ENCODE measurements at regions not wholly inside any gene's neighbourhood (a gene's known extent, or its start where the extent isn't known, plus 50 kb on each side); places are given as distances from the start of the nearest gene placed in this dataset.
A peak's percentile ranks its signal among the peaks of the same experiment; 100 is the strongest.

- 70 to 83% methylated on average over 4 of the region's 4 CpGs for WGBS, 2 donors
- intact Hi-C loops (cut with DNase I), result no loop called here
- H3K27ac ChIP-seq, result no peak overlapping the region
- H3K9me3 ChIP-seq, result no peaks in the 10 kb centered on the region
- H3K4me1 ChIP-seq, result no peaks in the 10 kb centered on the region
- DNase-seq, result no peak
- no peaks in the 10 kb centered on the region for H3K27me3 ChIP-seq
- H3K36me3 ChIP-seq, result no peaks in the 10 kb centered on the region
- TF ChIP-seq EP300 (IDR thresholded peaks at IDR 0.05) (no peak), CTCF (IDR thresholded peaks at IDR 0.05) (no peak), POLR2A (IDR thresholded peaks at IDR 0.05) (no peak), POLR2AphosphoS5 (IDR thresholded peaks at IDR 0.05) (no peak)
- no peak overlapping the region for H3K4me3 ChIP-seq
Observed at GRCh38 chr1:222096883-222097282, 355.0 kb upstream of the DUSP10 start.

- DNase-seq, result no peak
- Histone ChIP-seq H3K36me3 (no peaks in the 10 kb centered on the region), H3K9me3 (no peaks in the 10 kb centered on the region), H3K27ac (no peak overlapping the region), H3K4me1 (no peaks in the 10 kb centered on the region), H3K4me3 (no peak overlapping the region), H3K27me3 (no peaks in the 10 kb centered on the region)
- intact Hi-C loops (cut with DNase I), result no loop called here
- 89 to 93% methylated on average over 1 of the region's 1 CpG for WGBS, 2 donors
- TF ChIP-seq EP300 (IDR thresholded peaks at IDR 0.05) (no peak), CTCF (IDR thresholded peaks at IDR 0.05) (no peak), POLR2AphosphoS5 (IDR thresholded peaks at IDR 0.05) (no peak), POLR2A (IDR thresholded peaks at IDR 0.05) (no peak)
Observed at GRCh38 chr1:222096476-222096772, 354.5 kb upstream of the DUSP10 start.

GRCh38 chr1:222095606-222096475, 354.0 kb upstream of the DUSP10 start:
- Histone ChIP-seq H3K27me3 (no peaks in the 10 kb centered on the region), H3K4me1 (no peaks in the 10 kb centered on the region), H3K27ac (no peak overlapping the region), H3K36me3 (no peaks in the 10 kb centered on the region), H3K4me3 (no peak overlapping the region), H3K9me3 (no peaks in the 10 kb centered on the region)
- WGBS, 2 donors, result 53 to 54% methylated on average over 11 of the region's 11 CpGs
- no peak for DNase-seq
- TF ChIP-seq EP300 (IDR thresholded peaks at IDR 0.05) (no peak), POLR2A (IDR thresholded peaks at IDR 0.05) (no peak), CTCF (IDR thresholded peaks at IDR 0.05) (peak in 3 of 4 experiments; percentile 31 to 57 (median 45)), POLR2AphosphoS5 (IDR thresholded peaks at IDR 0.05) (no peak)
- intact Hi-C loops (cut with DNase I), result no loop called here

- 71 to 86% methylated on average over 4 of the region's 4 CpGs for WGBS, 2 donors
- Histone ChIP-seq H3K27me3 (no peaks in the 10 kb centered on the region), H3K36me3 (no peaks in the 10 kb centered on the region), H3K27ac (no peak overlapping the region), H3K4me3 (no peak overlapping the region), H3K4me1 (peaks cover 0 to 13% (median 0%) of the 10 kb centered on the region in 4 donors), H3K9me3 (no peaks in the 10 kb centered on the region)
- no peak for TF ChIP-seq CTCF (IDR thresholded peaks at IDR 0.05)
- TF ChIP-seq EP300 (IDR thresholded peaks at IDR 0.05), result no peak
- TF ChIP-seq POLR2A (IDR thresholded peaks at IDR 0.05), result no peak
- TF ChIP-seq POLR2AphosphoS5 (IDR thresholded peaks at IDR 0.05), result no peak
- intact Hi-C loops (cut with DNase I), result no loop called here
- no peak for DNase-seq
Observed at GRCh38 chr1:222093518-222093917, 351.6 kb upstream of the DUSP10 start.

- H3K27ac ChIP-seq, result no peak overlapping the region
- H3K36me3 ChIP-seq, result no peaks in the 10 kb centered on the region
- WGBS, 2 donors, result 75 to 84% methylated on average over 4 of the region's 4 CpGs
- H3K4me1 ChIP-seq, result peaks cover 0 to 13% (median 0%) of the 10 kb centered on the region in 4 donors
- H3K27me3 ChIP-seq, result no peaks in the 10 kb centered on the region
- no peak overlapping the region for H3K4me3 ChIP-seq
- no peaks in the 10 kb centered on the region for H3K9me3 ChIP-seq
- intact Hi-C loops (cut with DNase I), result no loop called here
- DNase-seq, result no peak
- no peak for TF ChIP-seq EP300 (IDR thresholded peaks at IDR 0.05)
- TF ChIP-seq POLR2A (IDR thresholded peaks at IDR 0.05), result no peak
- TF ChIP-seq CTCF (IDR thresholded peaks at IDR 0.05), result no peak
- TF ChIP-seq POLR2AphosphoS5 (IDR thresholded peaks at IDR 0.05), result no peak
Observed at GRCh38 chr1:222090103-222090502, 348.2 kb upstream of the DUSP10 start.

Measured in sigmoid colon (tissue), 6 donors.